ENCODE measurements at regions not wholly inside any gene's neighbourhood (a gene's known extent, or its start where the extent isn't known, plus 50 kb on each side); places are given as distances from the start of the nearest gene placed in this dataset.
A peak's percentile ranks its signal among the peaks of the same experiment; 100 is the strongest.

DNA sequence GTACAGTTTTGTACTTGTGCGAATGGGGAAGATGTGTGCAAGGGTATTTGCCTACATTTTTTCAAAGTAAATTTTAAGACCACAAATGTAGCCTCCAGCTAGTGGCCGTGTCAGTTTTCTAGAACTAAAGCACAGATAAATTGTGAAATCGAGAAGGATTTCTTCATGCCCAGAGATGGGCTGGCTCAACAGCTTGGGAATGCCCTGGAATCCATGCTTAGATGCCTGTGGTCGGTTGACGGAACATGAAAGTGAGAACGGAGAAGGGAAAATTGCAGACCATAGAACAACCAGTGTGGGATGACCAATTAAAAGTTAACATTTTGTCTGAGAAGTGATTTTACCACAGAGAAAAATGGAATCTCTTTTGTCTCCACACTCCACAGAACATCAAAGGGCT is 73.2 kb upstream of the VCX2 start:
- no peak overlapping the region for H3K27ac Mint-ChIP-seq (ENCODE audit: unreplicated experiment)
- no peak overlapping the region for H3K4me3 Mint-ChIP-seq (ENCODE audit: unreplicated experiment)
- H3K36me3 Mint-ChIP-seq (ENCODE audit: low read depth): no peaks in the 10 kb centered on the region
- H3K27me3 Mint-ChIP-seq (ENCODE audit: low read depth): no peaks in the 10 kb centered on the region
- no peak for DNase-seq (ENCODE audit: low spot score)
- TF ChIP-seq, protein P1, sequence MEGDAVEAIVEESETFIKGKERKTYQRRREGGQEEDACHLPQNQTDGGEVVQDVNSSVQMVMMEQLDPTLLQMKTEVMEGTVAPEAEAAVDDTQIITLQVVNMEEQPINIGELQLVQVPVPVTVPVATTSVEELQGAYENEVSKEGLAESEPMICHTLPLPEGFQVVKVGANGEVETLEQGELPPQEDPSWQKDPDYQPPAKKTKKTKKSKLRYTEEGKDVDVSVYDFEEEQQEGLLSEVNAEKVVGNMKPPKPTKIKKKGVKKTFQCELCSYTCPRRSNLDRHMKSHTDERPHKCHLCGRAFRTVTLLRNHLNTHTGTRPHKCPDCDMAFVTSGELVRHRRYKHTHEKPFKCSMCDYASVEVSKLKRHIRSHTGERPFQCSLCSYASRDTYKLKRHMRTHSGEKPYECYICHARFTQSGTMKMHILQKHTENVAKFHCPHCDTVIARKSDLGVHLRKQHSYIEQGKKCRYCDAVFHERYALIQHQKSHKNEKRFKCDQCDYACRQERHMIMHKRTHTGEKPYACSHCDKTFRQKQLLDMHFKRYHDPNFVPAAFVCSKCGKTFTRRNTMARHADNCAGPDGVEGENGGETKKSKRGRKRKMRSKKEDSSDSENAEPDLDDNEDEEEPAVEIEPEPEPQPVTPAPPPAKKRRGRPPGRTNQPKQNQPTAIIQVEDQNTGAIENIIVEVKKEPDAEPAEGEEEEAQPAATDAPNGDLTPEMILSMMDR (IDR thresholded peaks at IDR 0.05): no peak
- H3K9me3 Mint-ChIP-seq (ENCODE audit: low read depth): peaks cover 14% of the 10 kb centered on the region
- peaks cover 7% of the 10 kb centered on the region for H3K4me1 Mint-ChIP-seq (ENCODE audit: low read depth)

DNA sequence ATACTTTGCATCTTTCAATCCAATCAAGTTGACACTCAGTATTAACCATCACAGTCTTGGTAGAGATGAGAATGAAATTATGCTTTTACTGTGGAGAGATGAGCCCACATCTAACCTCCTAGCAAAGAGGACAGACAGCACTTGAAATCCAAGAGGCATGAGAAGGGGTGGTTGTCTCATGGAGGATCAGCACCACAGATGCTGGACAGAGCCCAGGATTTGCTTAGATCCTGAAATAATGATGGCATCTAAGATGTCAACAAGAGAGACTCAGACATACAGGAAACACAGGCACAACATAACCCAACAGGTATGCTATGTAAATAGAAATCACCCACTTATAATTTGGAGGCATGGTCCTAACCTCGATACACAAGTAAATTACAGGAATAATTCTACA is 74.3 kb upstream of the VCX2 start:
- Mint-ChIP-seq H3K27ac (ENCODE audit: unreplicated experiment) (no peak overlapping the region), H3K9me3 (ENCODE audit: low read depth) (peaks cover 12% of the 10 kb centered on the region)

DNA sequence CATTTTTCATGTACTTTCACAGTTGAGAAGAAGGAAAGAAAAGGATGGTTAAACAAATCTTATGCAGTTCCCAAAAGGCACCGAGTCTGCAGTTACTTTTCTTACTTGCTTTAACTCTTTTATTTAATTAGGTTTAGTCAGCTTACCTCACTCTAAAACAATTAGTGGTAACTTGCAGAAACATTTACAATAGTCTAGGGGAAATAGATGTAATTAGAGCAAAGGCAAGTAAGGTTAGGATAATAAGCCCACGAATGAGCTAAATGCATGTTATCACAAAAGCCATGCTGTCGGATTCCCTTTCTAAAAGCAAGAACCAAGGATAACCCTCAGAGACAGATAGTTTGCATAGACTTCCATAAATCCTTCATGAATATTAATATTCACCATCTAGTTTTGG is 82.0 kb upstream of the VCX2 start:
- no peak overlapping the region for H3K27ac Mint-ChIP-seq (ENCODE audit: unreplicated experiment)
- no peaks in the 10 kb centered on the region for H3K36me3 Mint-ChIP-seq (ENCODE audit: low read depth)
- peaks cover 3% of the 10 kb centered on the region for H3K27me3 Mint-ChIP-seq (ENCODE audit: low read depth)
- no peaks in the 10 kb centered on the region for H3K4me1 Mint-ChIP-seq (ENCODE audit: low read depth)
- H3K9me3 Mint-ChIP-seq (ENCODE audit: low read depth): peaks cover 15% of the 10 kb centered on the region
- no peak overlapping the region for H3K4me3 Mint-ChIP-seq (ENCODE audit: unreplicated experiment)
- TF ChIP-seq, protein P1 (IDR thresholded peaks at IDR 0.05): no peak
- DNase-seq (ENCODE audit: low spot score): no peak

More for the DNA sequence above, 74.3 kb upstream of the VCX2 start:
- H3K27me3 Mint-ChIP-seq (ENCODE audit: low read depth): no peaks in the 10 kb centered on the region
- no peak for DNase-seq (ENCODE audit: low spot score)
- no peaks in the 10 kb centered on the region for H3K36me3 Mint-ChIP-seq (ENCODE audit: low read depth)
- peaks cover 7% of the 10 kb centered on the region for H3K4me1 Mint-ChIP-seq (ENCODE audit: low read depth)
- TF ChIP-seq, protein P1 (IDR thresholded peaks at IDR 0.05): no peak
- no peak overlapping the region for H3K4me3 Mint-ChIP-seq (ENCODE audit: unreplicated experiment)

DNA sequence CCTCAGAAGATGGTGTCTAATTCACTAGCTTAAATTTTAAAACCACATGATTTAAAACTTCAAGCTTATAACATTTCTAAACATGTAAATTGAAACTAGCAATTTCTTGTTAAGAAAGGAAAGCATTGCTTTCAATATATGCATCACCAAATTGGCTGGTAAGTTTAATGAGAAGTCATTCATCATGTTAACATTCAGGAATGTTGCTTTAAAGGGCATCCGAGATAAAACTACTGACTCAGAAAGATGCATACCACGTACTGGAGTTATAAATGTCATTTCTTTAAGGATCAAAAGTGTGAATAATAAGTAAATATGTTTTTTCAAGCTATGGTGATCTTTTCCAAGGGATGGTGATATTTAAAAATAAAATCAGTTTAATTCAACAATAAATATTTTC is 83.3 kb upstream of the VCX2 start:
- Mint-ChIP-seq H3K4me3 (ENCODE audit: unreplicated experiment) (no peak overlapping the region), H3K27me3 (ENCODE audit: low read depth) (peaks cover 3% of the 10 kb centered on the region), H3K4me1 (ENCODE audit: low read depth) (no peaks in the 10 kb centered on the region), H3K27ac (ENCODE audit: unreplicated experiment) (no peak overlapping the region), H3K36me3 (ENCODE audit: low read depth) (no peaks in the 10 kb centered on the region), H3K9me3 (ENCODE audit: low read depth) (peaks cover 12% of the 10 kb centered on the region)
- TF ChIP-seq, protein P1 (IDR thresholded peaks at IDR 0.05): no peak
- no peak for DNase-seq (ENCODE audit: low spot score)

DNA sequence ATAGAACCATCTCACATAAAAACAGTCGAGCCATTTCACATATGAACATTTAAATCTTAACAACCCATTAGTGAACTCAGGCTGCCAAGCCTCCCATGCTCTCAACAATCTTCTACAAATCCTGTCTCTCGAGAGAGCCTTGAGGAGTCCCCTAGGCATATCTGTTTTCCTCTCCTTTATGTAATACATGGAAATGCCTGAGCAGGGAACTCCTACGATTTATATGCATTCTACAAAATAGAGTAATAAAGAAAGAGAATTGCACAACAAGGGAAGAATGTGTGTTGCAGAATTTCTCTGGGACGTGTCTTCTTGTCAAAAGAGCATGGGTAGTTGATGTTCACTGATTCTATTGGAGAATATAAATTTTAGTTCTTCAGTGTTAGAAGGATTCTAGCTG is 101.8 kb upstream of the VCX2 start:
- Mint-ChIP-seq H3K9me3 (ENCODE audit: low read depth) (peaks cover 33% of the 10 kb centered on the region), H3K27me3 (ENCODE audit: low read depth) (no peaks in the 10 kb centered on the region), H3K27ac (ENCODE audit: unreplicated experiment) (peak overlapping the region; percentile 2), H3K4me3 (ENCODE audit: unreplicated experiment) (no peak overlapping the region), H3K36me3 (ENCODE audit: low read depth) (peaks cover 2% of the 10 kb centered on the region), H3K4me1 (ENCODE audit: low read depth) (peaks cover 20% of the 10 kb centered on the region)
- TF ChIP-seq, protein P1 (IDR thresholded peaks at IDR 0.05): no peak
- no peak for DNase-seq (ENCODE audit: low spot score)

All from chondrocyte (in vitro differentiated cells).